ENCODE measurements at regions not wholly inside any gene's neighbourhood (a gene's known extent, or its start where the extent isn't known, plus 50 kb on each side); places are given as distances from the start of the nearest gene placed in this dataset.

DNA sequence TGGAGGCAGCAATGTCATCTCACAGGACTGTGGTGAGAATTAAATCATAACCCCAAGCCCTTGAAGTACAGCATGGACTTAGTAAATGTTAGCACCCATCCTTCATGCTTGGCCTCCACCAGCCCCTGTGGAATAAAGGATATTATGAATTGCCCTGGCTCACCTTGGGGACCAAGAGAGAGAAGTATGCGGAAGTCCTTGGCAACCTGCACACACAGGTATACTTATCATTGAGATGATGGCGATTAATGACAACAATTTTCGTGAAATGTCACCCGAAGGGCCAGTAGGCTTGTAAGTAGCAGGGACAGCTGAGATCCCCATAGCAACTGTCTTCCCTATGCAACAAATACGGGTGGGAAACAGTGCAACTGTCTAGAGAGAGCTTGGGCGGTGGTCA is 102.0 kb downstream of the FAM43A start:
- TF ChIP-seq, protein P1, sequence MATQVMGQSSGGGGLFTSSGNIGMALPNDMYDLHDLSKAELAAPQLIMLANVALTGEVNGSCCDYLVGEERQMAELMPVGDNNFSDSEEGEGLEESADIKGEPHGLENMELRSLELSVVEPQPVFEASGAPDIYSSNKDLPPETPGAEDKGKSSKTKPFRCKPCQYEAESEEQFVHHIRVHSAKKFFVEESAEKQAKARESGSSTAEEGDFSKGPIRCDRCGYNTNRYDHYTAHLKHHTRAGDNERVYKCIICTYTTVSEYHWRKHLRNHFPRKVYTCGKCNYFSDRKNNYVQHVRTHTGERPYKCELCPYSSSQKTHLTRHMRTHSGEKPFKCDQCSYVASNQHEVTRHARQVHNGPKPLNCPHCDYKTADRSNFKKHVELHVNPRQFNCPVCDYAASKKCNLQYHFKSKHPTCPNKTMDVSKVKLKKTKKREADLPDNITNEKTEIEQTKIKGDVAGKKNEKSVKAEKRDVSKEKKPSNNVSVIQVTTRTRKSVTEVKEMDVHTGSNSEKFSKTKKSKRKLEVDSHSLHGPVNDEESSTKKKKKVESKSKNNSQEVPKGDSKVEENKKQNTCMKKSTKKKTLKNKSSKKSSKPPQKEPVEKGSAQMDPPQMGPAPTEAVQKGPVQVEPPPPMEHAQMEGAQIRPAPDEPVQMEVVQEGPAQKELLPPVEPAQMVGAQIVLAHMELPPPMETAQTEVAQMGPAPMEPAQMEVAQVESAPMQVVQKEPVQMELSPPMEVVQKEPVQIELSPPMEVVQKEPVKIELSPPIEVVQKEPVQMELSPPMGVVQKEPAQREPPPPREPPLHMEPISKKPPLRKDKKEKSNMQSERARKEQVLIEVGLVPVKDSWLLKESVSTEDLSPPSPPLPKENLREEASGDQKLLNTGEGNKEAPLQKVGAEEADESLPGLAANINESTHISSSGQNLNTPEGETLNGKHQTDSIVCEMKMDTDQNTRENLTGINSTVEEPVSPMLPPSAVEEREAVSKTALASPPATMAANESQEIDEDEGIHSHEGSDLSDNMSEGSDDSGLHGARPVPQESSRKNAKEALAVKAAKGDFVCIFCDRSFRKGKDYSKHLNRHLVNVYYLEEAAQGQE (IDR thresholded peaks at IDR 0.05; ENCODE audit: low read depth) = no peak
- TF ChIP-seq, protein P2, sequence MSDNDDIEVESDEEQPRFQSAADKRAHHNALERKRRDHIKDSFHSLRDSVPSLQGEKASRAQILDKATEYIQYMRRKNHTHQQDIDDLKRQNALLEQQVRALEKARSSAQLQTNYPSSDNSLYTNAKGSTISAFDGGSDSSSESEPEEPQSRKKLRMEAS (IDR thresholded peaks at IDR 0.05) = no peak
- TF ChIP-seq EP300 (IDR thresholded peaks at IDR 0.05; ENCODE audit: borderline replicate concordance) = no peak
- TF ChIP-seq TEAD4 (IDR thresholded peaks at IDR 0.05) = no peak
- TF ChIP-seq TCF12 (IDR thresholded peaks at IDR 0.05; ENCODE audit: low read depth) = no peak
- no peak for TF ChIP-seq TAF1 (IDR thresholded peaks at IDR 0.05; ENCODE audit: low read depth)
